ENCODE measurements at regions not wholly inside any gene's neighbourhood (a gene's known extent, or its start where the extent isn't known, plus 50 kb on each side); places are given as distances from the start of the nearest gene placed in this dataset.

DNA sequence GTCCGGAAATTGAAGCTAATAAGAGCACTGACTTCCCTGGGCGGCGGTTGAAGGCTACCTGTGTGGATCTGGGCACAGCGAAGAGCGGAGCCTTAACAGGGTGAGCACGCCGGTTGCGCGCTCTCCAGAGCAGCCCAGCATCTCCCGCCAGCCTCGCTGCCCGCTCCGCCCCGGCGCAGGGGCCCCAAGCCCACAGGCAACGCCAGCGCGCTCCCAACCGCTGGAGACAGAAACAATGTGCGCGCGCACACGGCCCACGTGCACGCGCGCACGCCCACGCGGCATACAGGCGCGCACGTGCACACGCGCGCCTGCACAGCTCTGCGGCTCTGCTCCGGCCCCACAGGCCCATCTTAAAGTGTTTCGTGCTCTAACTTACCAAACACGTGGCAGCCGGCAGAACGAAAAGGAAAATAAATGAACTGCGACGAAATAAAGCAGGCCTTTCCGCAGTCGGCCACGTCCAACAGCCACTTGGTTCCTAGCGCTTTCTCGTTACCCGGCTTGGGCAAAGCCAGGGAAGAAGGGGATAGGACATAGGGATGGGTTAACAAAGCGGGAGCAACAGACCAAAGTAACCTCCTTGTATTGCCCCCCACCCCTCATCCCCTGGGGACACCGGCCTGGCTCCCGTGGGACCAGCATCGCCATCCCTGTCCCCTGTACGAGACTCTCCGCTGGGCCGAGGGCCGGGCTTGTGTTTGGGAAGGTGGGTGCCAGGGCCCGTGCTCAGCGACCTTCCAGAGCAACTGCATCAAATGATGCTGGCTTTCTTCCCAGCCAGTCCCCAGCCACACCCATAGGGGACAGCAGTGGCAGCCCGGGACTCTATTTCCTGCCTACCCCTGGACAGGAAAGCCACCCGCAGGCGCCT, 203.7 kb downstream of the ABHD5 start:
- DNase-seq (ENCODE audit: low spot score) = peak; percentile 77

- DNase-seq (ENCODE audit: low spot score) = no peak
Observed at GRCh38 chr3:43895573-43895972, 204.8 kb downstream of the ABHD5 start.

- no peak for DNase-seq (ENCODE audit: low spot score)
Observed at GRCh38 chr3:43902415-43902814, 211.7 kb downstream of the ABHD5 start.

GRCh38 chr3:43905157-43905556, 214.4 kb downstream of the ABHD5 start:
- DNase-seq (ENCODE audit: low spot score) = no peak

GRCh38 chr3:43906849-43907507, 216.2 kb downstream of the ABHD5 start:
- DNase-seq (ENCODE audit: low spot score) = no peak

GRCh38 chr3:43907508-43907858, 216.7 kb downstream of the ABHD5 start:
- DNase-seq (ENCODE audit: low spot score) = peak; percentile 61

GRCh38 chr3:43908456-43908855, 217.7 kb downstream of the ABHD5 start:
- DNase-seq (ENCODE audit: low spot score) = no peak

GRCh38 chr3:43909149-43909548, 218.4 kb downstream of the ABHD5 start:
- DNase-seq (ENCODE audit: low spot score) = no peak

DNA sequence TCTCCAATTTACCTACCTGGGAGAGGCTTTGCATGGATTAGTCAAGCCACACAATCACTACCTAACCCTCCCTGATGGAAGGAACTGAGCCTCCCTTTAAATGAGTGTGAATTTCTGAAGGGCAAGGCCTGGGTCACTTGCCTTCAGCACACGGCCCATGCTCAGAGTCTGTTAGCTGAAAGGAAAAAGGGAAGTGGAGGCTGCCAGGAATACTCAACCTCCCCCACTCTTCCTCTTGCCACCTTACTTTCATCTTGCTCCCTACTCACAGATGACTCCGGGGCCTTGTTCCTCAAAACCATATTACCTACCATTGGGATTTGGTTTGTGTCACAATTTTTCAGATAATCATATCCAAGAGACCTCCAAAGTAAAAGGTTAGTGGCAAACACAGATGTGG, 220.0 kb downstream of the ABHD5 start:
- no peak for DNase-seq (ENCODE audit: low spot score)

GRCh38 chr3:43913036-43913948, 222.6 kb downstream of the ABHD5 start:
- DNase-seq (ENCODE audit: low spot score) = no peak

GRCh38 chr3:43914269-43914668, 223.5 kb downstream of the ABHD5 start:
- no peak for DNase-seq (ENCODE audit: low spot score)

- DNase-seq (ENCODE audit: low spot score) = no peak
Observed at GRCh38 chr3:43915546-43915945, 224.8 kb downstream of the ABHD5 start.

DNA sequence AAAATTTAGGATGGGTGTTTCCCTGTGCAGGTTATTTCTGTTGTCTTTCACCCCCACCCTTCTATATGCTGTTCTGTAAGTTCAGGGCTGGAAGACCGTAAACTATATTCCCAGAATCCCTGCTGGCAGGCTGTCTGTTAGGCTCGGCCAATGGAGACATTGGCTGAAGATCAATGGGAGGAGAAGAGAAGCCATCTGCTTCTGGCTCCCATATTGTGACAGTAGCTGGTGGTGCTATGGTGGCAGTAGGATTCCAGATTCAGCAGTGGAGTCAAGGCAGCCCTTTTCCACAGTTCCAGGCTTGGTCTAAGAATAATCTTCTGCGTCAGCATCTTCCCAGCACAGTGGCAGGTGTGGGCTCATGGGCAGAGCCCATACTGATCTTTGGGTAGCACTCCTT, 226.6 kb downstream of the ABHD5 start:
- DNase-seq (ENCODE audit: low spot score) = no peak

DNA sequence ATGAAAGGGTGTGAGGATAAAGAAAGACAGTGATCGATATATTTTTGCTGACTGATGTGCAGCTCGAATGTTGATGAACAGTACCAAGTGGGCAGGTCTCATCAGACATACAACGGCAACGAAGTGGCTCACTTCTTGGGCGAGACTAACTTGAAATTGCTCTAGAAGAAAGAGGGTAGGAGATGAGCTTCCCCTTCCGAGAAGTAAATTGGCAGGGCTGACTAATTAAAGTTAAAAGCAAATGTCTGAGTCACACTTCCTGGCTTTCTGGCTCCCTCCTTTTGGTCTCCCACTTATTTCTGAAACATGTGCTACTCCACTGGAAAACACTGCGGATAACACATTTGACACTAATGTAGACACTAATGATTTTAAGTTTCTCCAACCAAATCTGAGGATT, 228.3 kb downstream of the ABHD5 start:
- DNase-seq (ENCODE audit: low spot score) = no peak

GRCh38 chr3:43921056-43921648, 230.4 kb downstream of the ABHD5 start:
- DNase-seq (ENCODE audit: low spot score) = no peak

GRCh38 chr3:43922374-43922773, 231.6 kb downstream of the ABHD5 start:
- DNase-seq (ENCODE audit: low spot score) = no peak

DNA sequence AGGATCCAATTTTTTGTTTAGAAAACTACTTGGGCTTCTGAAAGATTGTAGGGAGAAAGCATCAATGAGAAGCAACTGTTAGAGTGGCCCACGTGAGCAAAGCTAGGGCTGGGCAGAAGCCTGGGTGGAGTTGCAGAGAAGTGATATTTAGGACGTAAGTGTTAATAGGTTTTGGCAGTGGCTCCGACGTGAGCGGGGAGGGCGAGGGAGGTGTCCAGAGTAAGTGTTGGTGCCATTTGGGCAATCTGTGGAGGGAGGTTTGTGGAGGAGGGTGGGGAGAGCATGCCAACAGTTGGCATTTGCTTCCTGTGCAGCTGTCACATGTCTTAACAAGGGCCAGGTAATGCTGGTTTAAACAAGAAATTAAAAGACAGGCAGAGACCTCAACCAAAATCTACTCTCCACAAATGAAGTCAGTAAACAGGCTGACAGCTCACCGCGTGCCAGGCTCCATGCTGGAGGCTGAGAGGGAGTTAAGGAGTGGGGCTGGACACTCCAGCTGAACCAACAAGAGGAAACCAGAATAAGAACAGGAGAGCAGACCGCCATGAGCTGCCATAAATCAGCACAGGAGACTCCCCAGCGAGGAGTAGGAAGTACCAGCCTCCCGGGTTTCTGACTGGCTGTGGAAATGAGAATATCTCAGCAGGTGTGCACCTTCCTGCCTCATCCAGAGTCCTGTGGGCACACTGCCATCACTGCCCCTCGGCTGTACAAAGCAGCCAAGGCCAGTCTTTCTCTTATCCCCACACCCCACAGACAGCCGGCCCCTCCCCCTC, 232.6 kb downstream of the ABHD5 start:
- DNase-seq (ENCODE audit: low spot score) = no peak

DNA sequence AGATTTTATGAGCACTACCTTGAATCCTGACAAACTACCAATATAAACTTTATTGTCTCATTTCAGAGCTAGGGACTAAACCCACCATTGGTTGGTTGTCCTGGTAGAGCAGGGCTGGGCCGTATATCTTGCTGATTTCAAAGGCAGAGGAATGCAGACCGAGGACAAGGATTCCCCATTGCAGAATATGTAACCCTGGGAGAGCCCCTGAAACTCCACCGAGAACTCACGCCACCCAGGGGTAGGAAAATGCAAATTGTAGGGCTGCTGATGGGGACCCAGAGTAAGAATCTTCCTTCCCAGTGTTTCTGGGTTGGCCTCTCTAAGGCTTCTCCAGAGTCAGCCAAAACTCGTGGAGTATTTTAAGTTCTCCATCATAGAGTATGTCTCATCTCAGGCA, 235.3 kb downstream of the ABHD5 start:
- no peak for DNase-seq (ENCODE audit: low spot score)

- DNase-seq (ENCODE audit: low spot score) = no peak
Observed at GRCh38 chr3:43932921-43933320, 242.2 kb downstream of the ABHD5 start.

DNA sequence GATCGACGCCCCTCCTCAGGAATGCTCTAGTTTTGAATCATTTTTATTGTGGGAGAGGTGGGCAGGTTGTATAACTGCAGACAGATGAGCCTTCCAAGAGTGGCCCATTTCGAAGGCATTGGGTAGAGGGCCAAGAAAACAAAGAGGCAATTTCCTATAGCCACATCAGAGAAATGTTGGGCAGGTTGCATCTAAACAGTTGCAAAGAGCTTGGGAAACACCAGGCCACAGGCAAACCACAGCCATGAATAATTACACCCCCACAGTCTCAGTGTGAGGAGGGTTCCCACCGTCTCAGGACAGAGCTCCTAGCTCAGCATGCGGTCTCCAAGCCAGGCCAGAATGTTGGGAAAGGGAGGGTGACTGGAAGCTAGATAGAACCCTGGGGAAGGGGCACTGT, 257.3 kb downstream of the ABHD5 start:
- DNase-seq (ENCODE audit: low spot score) = no peak

- DNase-seq (ENCODE audit: low spot score) = no peak
Observed at GRCh38 chr3:43949594-43949993, 258.9 kb downstream of the ABHD5 start.
